SH-SY5Y (cell line): ENCODE measurements at regions not wholly inside any gene's neighbourhood (a gene's known extent, or its start where the extent isn't known, plus 50 kb on each side); places are given as distances from the start of the nearest gene placed in this dataset.

ENCODE experiments used
- GATA2 ChIP-seq: IDR thresholded peaks from 2 replicates; pipeline ENCODE4 v1.6.1; 2011; ENCODE audit warnings: mild to moderate bottlenecking, low read depth, low read length
- GATA3 ChIP-seq: IDR thresholded peaks from 2 replicates; pipeline ENCODE4 v1.6.1; 2011; ENCODE audit warnings: low read depth, mild to moderate bottlenecking, low read length, moderate library complexity

- TF ChIP-seq GATA3 (no peak), GATA2 (no peak)
Observed at GRCh38 chr13:99634672-99635071, 133.4 kb downstream of the TM9SF2 start.

DNA sequence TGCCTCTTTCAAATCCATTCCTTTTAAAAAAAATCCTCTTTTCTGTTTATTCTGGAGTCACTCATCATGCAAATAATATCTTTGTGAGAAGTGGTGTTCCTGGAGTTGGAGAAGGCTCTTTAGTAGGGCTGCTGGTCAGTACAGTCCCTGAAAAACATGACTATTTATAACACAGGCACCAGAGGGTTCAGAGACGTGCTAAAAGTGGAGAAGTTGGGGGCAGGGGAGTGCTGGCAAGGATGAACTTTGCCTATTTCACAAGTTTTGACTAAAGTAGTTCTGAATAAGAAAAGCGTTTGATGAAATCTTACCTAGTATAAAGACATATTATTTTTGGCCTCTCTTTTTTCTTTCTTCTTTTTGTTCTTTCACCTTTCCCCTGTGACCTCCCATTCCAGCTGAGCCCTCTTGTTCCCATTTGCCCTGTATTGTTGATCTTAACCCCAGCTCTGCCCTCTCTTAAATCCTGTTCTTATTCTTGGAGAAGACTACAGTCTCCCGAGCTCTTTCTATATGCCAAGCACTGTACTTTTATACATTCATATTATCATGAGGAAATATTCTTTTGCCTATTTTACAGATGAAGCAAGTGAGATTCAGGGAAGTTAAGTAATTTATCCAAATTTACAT is 129.1 kb downstream of the TM9SF2 start:
- TF ChIP-seq GATA2 (no peak), GATA3 (no peak)

GRCh38 chr13:99629641-99630040 is 128.4 kb downstream of the TM9SF2 start:
- no peak for TF ChIP-seq GATA3
- TF ChIP-seq GATA2: no peak

- no peak for TF ChIP-seq GATA3
- TF ChIP-seq GATA2: no peak
Observed at GRCh38 chr13:99628442-99628841, 127.2 kb downstream of the TM9SF2 start.

- TF ChIP-seq GATA2 (no peak), GATA3 (no peak)
Observed at GRCh38 chr13:99626461-99627082, 125.3 kb downstream of the TM9SF2 start.

- TF ChIP-seq GATA3 (no peak), GATA2 (no peak)
Observed at GRCh38 chr13:99624936-99625540, 123.8 kb downstream of the TM9SF2 start.

DNA sequence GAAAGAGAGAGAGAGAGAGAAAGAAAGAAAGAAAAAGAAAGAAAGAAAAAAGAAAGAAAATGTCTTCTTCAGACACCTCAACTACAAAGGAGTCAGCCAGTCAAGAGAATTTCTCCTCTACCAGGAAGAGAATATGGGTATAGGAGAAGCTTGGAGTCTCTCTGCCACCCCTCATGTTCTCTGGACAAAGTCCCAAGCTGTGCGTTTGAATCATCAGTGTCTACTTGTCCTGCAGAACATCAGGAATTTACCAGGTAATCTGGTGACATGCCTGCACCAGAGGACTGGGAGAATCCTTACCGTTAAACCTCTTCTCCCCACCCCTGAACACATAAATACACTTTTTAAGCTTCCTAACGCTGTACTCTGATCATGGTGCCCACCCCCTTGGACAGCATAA is 119.5 kb downstream of the TM9SF2 start:
- TF ChIP-seq GATA3 (no peak), GATA2 (no peak)

GRCh38 chr13:99619207-99619606 is 117.9 kb downstream of the TM9SF2 start:
- TF ChIP-seq GATA2 (no peak), GATA3 (no peak)

- TF ChIP-seq GATA2 (no peak), GATA3 (no peak)
Observed at GRCh38 chr13:99617474-99618255, 116.4 kb downstream of the TM9SF2 start.

DNA sequence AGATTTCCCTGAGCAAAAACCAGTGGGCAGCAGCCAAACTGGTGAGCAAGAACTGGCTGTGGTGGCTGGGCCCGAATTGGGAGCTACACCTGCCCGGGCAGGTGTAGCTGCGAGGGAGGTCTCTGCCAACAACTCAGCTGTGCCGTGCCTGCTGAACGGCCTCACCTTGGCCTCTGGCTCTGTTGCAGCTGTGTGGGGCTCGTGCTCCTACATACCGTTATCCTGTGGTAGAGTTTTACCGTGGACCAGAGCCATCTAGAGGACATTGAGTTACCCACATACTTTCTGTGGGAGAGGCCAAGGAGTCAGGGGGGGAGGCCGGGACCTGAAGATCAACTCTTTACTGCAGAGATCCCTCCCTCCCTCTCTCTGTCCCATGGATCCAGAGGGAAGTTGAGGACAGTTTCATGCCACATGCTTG is 113.2 kb downstream of the TM9SF2 start:
- TF ChIP-seq GATA3 (no peak), GATA2 (no peak)
